ENCODE measurements at regions not wholly inside any gene's neighbourhood (a gene's known extent, or its start where the extent isn't known, plus 50 kb on each side); places are given as distances from the start of the nearest gene placed in this dataset.

GRCh38 chr5:152529440-152529839 is 124.4 kb upstream of the NMUR2 start:
- Mint-ChIP-seq H3K4me3 (no peak overlapping the region), H3K27ac (no peak overlapping the region), H3K27me3 (ENCODE audit: insufficient read depth) (peaks cover 6% of the 10 kb centered on the region)

GRCh38 chr5:152532714-152533113 is 127.6 kb upstream of the NMUR2 start:
- TF ChIP-seq CTCF (IDR thresholded peaks at IDR 0.05) = peak; percentile 79
- no peak overlapping the region for H3K4me3 Mint-ChIP-seq
- DNase-seq = peak; percentile 62
- H3K27ac Mint-ChIP-seq = no peak overlapping the region
- peaks cover 6% of the 10 kb centered on the region for H3K27me3 Mint-ChIP-seq (ENCODE audit: insufficient read depth)
- no peaks in the 10 kb centered on the region for H3K4me1 Mint-ChIP-seq (ENCODE audit: low read depth)
- H3K36me3 Mint-ChIP-seq (ENCODE audit: low read depth) = no peaks in the 10 kb centered on the region
- no peaks in the 10 kb centered on the region for H3K9me3 Mint-ChIP-seq

More at GRCh38 chr5:152529440-152529839, 124.4 kb upstream of the NMUR2 start:
- no peaks in the 10 kb centered on the region for H3K4me1 Mint-ChIP-seq (ENCODE audit: low read depth)
- H3K36me3 Mint-ChIP-seq (ENCODE audit: low read depth) = no peaks in the 10 kb centered on the region
- no peak for DNase-seq
- no peaks in the 10 kb centered on the region for H3K9me3 Mint-ChIP-seq
- no peak for TF ChIP-seq CTCF (IDR thresholded peaks at IDR 0.05)

GRCh38 chr5:152534641-152535040 is 129.6 kb upstream of the NMUR2 start:
- no peaks in the 10 kb centered on the region for H3K9me3 Mint-ChIP-seq
- no peak overlapping the region for H3K27ac Mint-ChIP-seq
- no peak for TF ChIP-seq CTCF (IDR thresholded peaks at IDR 0.05)
- H3K27me3 Mint-ChIP-seq (ENCODE audit: insufficient read depth) = peaks cover 4% of the 10 kb centered on the region; the same call in 1 of the 2 replicates
- no peaks in the 10 kb centered on the region for H3K4me1 Mint-ChIP-seq (ENCODE audit: low read depth)
- H3K4me3 Mint-ChIP-seq = no peak overlapping the region
- H3K36me3 Mint-ChIP-seq (ENCODE audit: low read depth) = no peaks in the 10 kb centered on the region
- no peak for DNase-seq

GRCh38 chr5:152542741-152543140 is 137.7 kb upstream of the NMUR2 start:
- Mint-ChIP-seq H3K27ac (no peak overlapping the region), H3K27me3 (ENCODE audit: insufficient read depth) (no peaks in the 10 kb centered on the region), H3K36me3 (ENCODE audit: low read depth) (no peaks in the 10 kb centered on the region), H3K4me3 (no peak overlapping the region), H3K4me1 (ENCODE audit: low read depth) (no peaks in the 10 kb centered on the region), H3K9me3 (no peaks in the 10 kb centered on the region)
- DNase-seq = peak; percentile 2
- no peak for TF ChIP-seq CTCF (IDR thresholded peaks at IDR 0.05)

GRCh38 chr5:152546493-152546892 is 141.4 kb upstream of the NMUR2 start:
- no peak for TF ChIP-seq CTCF (IDR thresholded peaks at IDR 0.05)
- Mint-ChIP-seq H3K27me3 (ENCODE audit: insufficient read depth) (peaks cover 2% of the 10 kb centered on the region; the same call in 1 of the 2 replicates), H3K4me3 (no peak overlapping the region), H3K4me1 (ENCODE audit: low read depth) (no peaks in the 10 kb centered on the region), H3K9me3 (peaks cover 12% of the 10 kb centered on the region), H3K36me3 (ENCODE audit: low read depth) (no peaks in the 10 kb centered on the region), H3K27ac (no peak overlapping the region)
- DNase-seq = no peak

GRCh38 chr5:152547202-152547601 is 142.1 kb upstream of the NMUR2 start:
- no peaks in the 10 kb centered on the region for H3K4me1 Mint-ChIP-seq (ENCODE audit: low read depth)
- H3K27me3 Mint-ChIP-seq (ENCODE audit: insufficient read depth) = peaks cover 2% of the 10 kb centered on the region; the same call in 1 of the 2 replicates
- H3K36me3 Mint-ChIP-seq (ENCODE audit: low read depth) = no peaks in the 10 kb centered on the region
- no peak for TF ChIP-seq CTCF (IDR thresholded peaks at IDR 0.05)
- no peak overlapping the region for H3K27ac Mint-ChIP-seq
- no peak overlapping the region for H3K4me3 Mint-ChIP-seq
- no peak for DNase-seq
- peaks cover 16% of the 10 kb centered on the region for H3K9me3 Mint-ChIP-seq

Data from HFFc6 (cell line).